H1 (cell line): ENCODE measurements at regions not wholly inside any gene's neighbourhood (a gene's known extent, or its start where the extent isn't known, plus 50 kb on each side); places are given as distances from the start of the nearest gene placed in this dataset.

Experiments used
- CTCF ChIA-PET: fragments of 300-600 bp; sonication (Branson Sonifier 250); formaldehyde crosslinking; loops from one replicate; lab custom pipeline; 2021; ENCODE audit not compliant: partially characterized antibody; lab: Charles Lee
- POLR2A ChIA-PET: fragments of 300-600 bp; sonication (Branson Sonifier 250); formaldehyde crosslinking; loops from one replicate; lab custom pipeline; 2021; ENCODE audit warnings: inconsistent platforms; ENCODE audit not compliant: partially characterized antibody; lab: Charles Lee
- DNase-seq, 2 experiments: peaks; one replicate each; pipeline versions ENCODE4 v3.0.0 to v3.0.0-alpha.2; 2010 to 2022; ENCODE audit warnings: low spot score in 2 of 2, low read depth in 1 of 2, mixed read lengths in 1 of 2
- FAIRE-seq: peaks from 2 replicates; lab custom pipeline; 2011; peaks lifted over from hg19 to GRCh38; lab: Jason Lieb, UNC
- H2AFZ ChIP-seq: 2 replicates; pipeline ENCODE4 v1.8.1; 2012; ENCODE audit warnings: low read length, inconsistent platforms
- H2AK5ac ChIP-seq: 2 replicates; pipeline ENCODE4 v1.6.1; 2013; ENCODE audit warnings: low read depth, low read length
- H2BK120ac ChIP-seq: replicated peaks from 2 replicates; pipeline ENCODE3; 2013; ENCODE audit warnings: low read depth, low read length, inconsistent platforms
- H2BK12ac ChIP-seq: 2 replicates; pipeline ENCODE4 v1.6.1; 2013; ENCODE audit warnings: low read depth, low read length
- H2BK15ac ChIP-seq: 2 replicates; pipeline ENCODE4 v1.6.1; 2013; ENCODE audit warnings: low read length
- H2BK20ac ChIP-seq: 2 replicates; pipeline ENCODE4 v1.6.1; 2013; ENCODE audit warnings: low read length
- H2BK5ac ChIP-seq: 2 replicates; pipeline ENCODE4 v1.6.1; 2013; ENCODE audit warnings: low read depth, low read length
- H3K14ac ChIP-seq: 2 replicates; pipeline ENCODE4 v1.6.1; 2013; ENCODE audit warnings: inconsistent platforms; ENCODE audit not compliant: insufficient read length
- H3K18ac ChIP-seq: 2 replicates; pipeline ENCODE4 v1.6.1; 2013; ENCODE audit warnings: low read length; ENCODE audit errors: extremely low read depth
- H3K23ac ChIP-seq: 2 replicates; pipeline ENCODE4 v1.6.1; 2013; ENCODE audit warnings: inconsistent platforms; ENCODE audit not compliant: insufficient read length
- H3K23me2 ChIP-seq: 2 replicates; pipeline ENCODE4 v1.6.1; 2013; ENCODE audit warnings: low read depth, low read length
- H3K27ac ChIP-seq: 2 replicates; pipeline ENCODE4 v1.6.1; 2011; ENCODE audit warnings: low read depth, low read length, inconsistent platforms
- H3K27me3 ChIP-seq, 4 experiments: replicated peaks in 1 of 4; 1 replicate in 1 of 4; 2 replicates in 3 of 4; pipeline versions ENCODE4 v1.6.1 to v1.8.1; 2011 to 2013; ENCODE audit warnings: low read length in 3 of 4, mild to moderate bottlenecking in 3 of 4, inconsistent platforms in 2 of 4, mixed read lengths in 2 of 4, moderate library complexity in 1 of 4; ENCODE audit not compliant: control insufficient read depth in 3 of 4, insufficient read depth in 3 of 4; ENCODE audit errors: extremely low read depth in 1 of 4
- H3K36me3 ChIP-seq, 4 experiments: 2 replicates each; pipeline versions ENCODE4 v1.6.1 to v1.8.1; 2011 to 2013; ENCODE audit warnings: mild to moderate bottlenecking in 4 of 4, low read length in 3 of 4, moderate library complexity in 2 of 4, control low read depth in 1 of 4, inconsistent platforms in 1 of 4; ENCODE audit not compliant: insufficient read depth in 4 of 4, control insufficient read depth in 2 of 4
- H3K4ac ChIP-seq: replicated peaks from 2 replicates; pipeline ENCODE3; 2013; ENCODE audit warnings: low read length, low read depth, mixed read lengths, inconsistent platforms; ENCODE audit not compliant: insufficient read length
- H3K4me1 ChIP-seq, 4 experiments: replicated peaks in 1 of 4; 1 replicate in 1 of 4; 2 replicates in 3 of 4; pipeline versions ENCODE4 v1.6.1 to v1.8.1; 2011 to 2013; ENCODE audit warnings: low read length in 3 of 4, inconsistent platforms in 2 of 4, mixed read lengths in 1 of 4; ENCODE audit not compliant: insufficient read depth in 4 of 4, control insufficient read depth in 3 of 4
- H3K4me2 ChIP-seq, 2 experiments: 2 replicates each; pipeline versions ENCODE4 v1.6.1 to v1.8.1; 2011 to 2013; ENCODE audit warnings: low read depth in 2 of 2, low read length in 2 of 2, control low read depth in 1 of 2, inconsistent platforms in 1 of 2, mild to moderate bottlenecking in 1 of 2; ENCODE audit not compliant: insufficient read depth in 1 of 2
- H3K4me3 ChIP-seq, 4 experiments: fragments of 200-600, 300-600 bp in 1 of 4; sonication (generic), shearing (Covaris generic), sonication (Bioruptor Twin) in 1 of 4; 2 replicates each; pipeline versions ENCODE4 v1.5.1 to v1.8.1; 2011 to 2016; ENCODE audit warnings: low read length in 4 of 4, low read depth in 3 of 4, control low read depth in 2 of 4, inconsistent platforms in 2 of 4, mild to moderate bottlenecking in 2 of 4, mixed read lengths in 1 of 4, moderate library complexity in 1 of 4; ENCODE audit not compliant: insufficient read depth in 2 of 4; ENCODE audit errors: extremely low read depth in 1 of 4
- H3K56ac ChIP-seq: replicated peaks from 2 replicates; pipeline ENCODE3; 2013; ENCODE audit warnings: low read depth, mild to moderate bottlenecking, mixed read lengths, low read length, inconsistent platforms; ENCODE audit not compliant: insufficient read length
- H3K79me1 ChIP-seq: 2 replicates; pipeline ENCODE4 v1.6.1; 2013; ENCODE audit warnings: low read depth, low read length, control low read depth
- H3K79me2 ChIP-seq, 2 experiments: 2 replicates each; pipeline versions ENCODE4 v1.6.1 to v1.8.1; 2012 to 2013; ENCODE audit warnings: low read length in 2 of 2, mild to moderate bottlenecking in 2 of 2, inconsistent platforms in 1 of 2; ENCODE audit not compliant: insufficient read depth in 2 of 2, control insufficient read depth in 1 of 2
- H3K9ac ChIP-seq, 4 experiments: replicated peaks in 1 of 4; 1 replicate in 1 of 4; 2 replicates in 3 of 4; pipeline versions ENCODE4 v1.6.1 to v1.8.1; 2011 to 2013; ENCODE audit warnings: low read depth in 3 of 4, low read length in 3 of 4, control low read depth in 2 of 4, mild to moderate bottlenecking in 2 of 4, moderate library complexity in 2 of 4, inconsistent platforms in 1 of 4; ENCODE audit errors: extremely low read depth in 1 of 4
- H3K9me3 ChIP-seq, 2 experiments: 2 replicates each; pipeline versions ENCODE4 v1.6.1 to v1.8.1; 2012 to 2013; ENCODE audit warnings: mild to moderate bottlenecking in 2 of 2, moderate library complexity in 2 of 2, control low read depth in 1 of 2, inconsistent platforms in 1 of 2, low read depth in 1 of 2, low read length in 1 of 2, mixed read lengths in 1 of 2; ENCODE audit not compliant: insufficient read depth in 2 of 2
- H4K20me1 ChIP-seq, 2 experiments: replicated peaks in 1 of 2; 2 replicates each; pipeline versions ENCODE3 to v1.8.1; 2011 to 2013; ENCODE audit warnings: inconsistent platforms in 2 of 2, low read length in 2 of 2, mild to moderate bottlenecking in 1 of 2; ENCODE audit not compliant: insufficient read depth in 2 of 2, control insufficient read depth in 1 of 2
- H4K5ac ChIP-seq: 2 replicates; pipeline ENCODE4 v1.6.1; 2013; ENCODE audit warnings: low read length, low read depth, mixed read lengths, inconsistent platforms; ENCODE audit not compliant: insufficient read length
- H4K8ac ChIP-seq: 2 replicates; pipeline ENCODE4 v1.8.0; 2013; ENCODE audit warnings: mild to moderate bottlenecking, moderate library complexity, low read length, inconsistent platforms; ENCODE audit not compliant: insufficient read depth; ENCODE audit errors: extremely low read depth
- H4K91ac ChIP-seq: replicated peaks from 2 replicates; pipeline ENCODE3; 2013; ENCODE audit warnings: low read length, mixed read lengths, inconsistent platforms; ENCODE audit not compliant: insufficient read length
- ASH2L ChIP-seq: fragments of 200-600, 300-600 bp; sonication (generic); IDR thresholded peaks from one replicate; pipeline ENCODE4 v1.7.1; 2017; ENCODE audit warnings: low read length
- CBX5 ChIP-seq: fragments of 300-800, 300-1000 bp; sonication (generic); IDR thresholded peaks from 2 replicates; pipeline ENCODE4 v1.7.1; 2016; ENCODE audit warnings: antibody characterized with exemption, low read length, low read depth
- KDM1A ChIP-seq: fragments of 200-600, 300-600 bp; sonication (generic); IDR thresholded peaks from 2 replicates; pipeline ENCODE4 v1.7.1; 2016; ENCODE audit warnings: mild to moderate bottlenecking, low read length, borderline replicate concordance
- NANOG ChIP-seq: IDR thresholded peaks from 2 replicates; pipeline ENCODE4 v1.6.1; 2011; ENCODE audit warnings: low read length, low read depth, mild to moderate bottlenecking, inconsistent platforms; ENCODE audit not compliant: insufficient read depth, poor library complexity, severe bottlenecking
- PHF8 ChIP-seq: fragments of 200-600 bp; sonication (generic); conservative IDR thresholded peaks from 2 replicates; pipeline ENCODE4 v1.7.1; 2012; ENCODE audit warnings: low read depth, mild to moderate bottlenecking, inconsistent platforms, low read length, moderate library complexity
- RAD21 ChIP-seq, 2 experiments: IDR thresholded peaks in 1 of 2; conservative IDR thresholded peaks in 1 of 2; 2 replicates each; pipeline ENCODE4 v1.6.1; 2011; ENCODE audit warnings: low read depth in 2 of 2, low read length in 2 of 2, improper control_type of control experiment in 1 of 2, inconsistent platforms in 1 of 2, mild to moderate bottlenecking in 1 of 2, moderate library complexity in 1 of 2
- RXRA ChIP-seq: IDR thresholded peaks from 2 replicates; pipeline ENCODE4 v1.6.1; 2011; ENCODE audit warnings: low read depth, mild to moderate bottlenecking, low read length, moderate library complexity; ENCODE audit not compliant: insufficient read depth
- SP1 ChIP-seq: IDR thresholded peaks from 2 replicates; pipeline ENCODE4 v1.6.1; 2011; ENCODE audit warnings: low read depth, low read length
- YY1 ChIP-seq: IDR thresholded peaks from 2 replicates; pipeline ENCODE4 v1.6.1; 2011; ENCODE audit warnings: low read depth, mild to moderate bottlenecking, low read length
- ZNF274 ChIP-seq: IDR thresholded peaks from 2 replicates; pipeline ENCODE4 v1.7.0; 2012; ENCODE audit warnings: low read length, borderline replicate concordance; ENCODE audit errors: extremely low read depth
- WGBS, 2 experiments: shearing (Covaris generic) in 1 of 2; methylation state at CpG; one replicate each; pipeline versions ENCODE4 v1.1.6 to v1.1.7; 2013 to 2015; ENCODE audit warnings: low lambda C conversion rate in 2 of 2, mixed read lengths in 2 of 2, inconsistent platforms in 1 of 2, low coverage in 1 of 2, missing lambda C conversion rate in 1 of 2; ENCODE audit not compliant: insufficient replicate concordance in 2 of 2, insufficient coverage in 1 of 2, insufficient read length in 1 of 2; ENCODE audit errors: extremely low coverage in 1 of 2, missing lambda C conversion rate in 1 of 2; 5-methylcytosine and 5-hydroxymethylcytosine counted together
- TF ChIP-seq, protein P1 (sequence below): IDR thresholded peaks from 2 replicates; pipeline ENCODE4 v1.6.1; 2011; ENCODE audit warnings: low read depth, mild to moderate bottlenecking, low read length; ENCODE audit not compliant: insufficient read depth
- TF ChIP-seq, protein P2 (sequence below), 3 experiments: IDR thresholded peaks; 1 replicate in 2 of 3; 2 replicates in 1 of 3; pipeline versions ENCODE4 v1.5.1 to v1.6.1; 2011; ENCODE audit warnings: low read length in 3 of 3, mild to moderate bottlenecking in 3 of 3, inconsistent platforms in 2 of 3, low read depth in 1 of 3, moderate library complexity in 1 of 3; ENCODE audit not compliant: insufficient read depth in 1 of 3; ENCODE audit errors: control extremely low read depth in 1 of 3

DNA sequence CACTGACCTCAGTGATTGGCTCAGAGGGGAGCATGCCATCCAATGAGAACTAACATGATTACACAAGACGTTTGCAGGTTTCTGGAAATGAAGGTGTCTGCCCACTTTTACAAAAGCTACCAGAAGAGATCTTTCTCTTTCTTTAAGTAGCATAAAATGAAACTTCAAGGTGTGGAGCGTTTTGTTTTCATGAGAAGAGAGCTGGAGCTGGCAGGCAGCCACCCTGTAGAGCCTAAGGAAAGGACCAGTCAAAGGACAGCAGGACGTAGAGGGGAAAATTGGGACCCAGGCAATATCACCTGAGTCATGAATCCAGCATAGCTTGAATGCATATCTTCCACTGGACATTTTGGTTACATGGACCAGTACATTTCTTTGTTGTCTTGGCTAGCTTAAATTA, 331.0 kb downstream of the EPHA4 start:
- DNase-seq (no peak), FAIRE-seq (no peak)
- Histone ChIP-seq H2AK5ac (no peak overlapping the region), H2AFZ (no peak overlapping the region), H4K5ac (no peak overlapping the region), H2BK15ac (no peak overlapping the region), H3K36me3 (no peaks in the 10 kb centered on the region), H3K18ac (no peak overlapping the region), H3K27me3 (no peaks in the 10 kb centered on the region), H3K14ac (no peak overlapping the region), H4K20me1 (no peaks in the 10 kb centered on the region), H3K4ac (no peak overlapping the region), H3K4me1 (no peaks in the 10 kb centered on the region; a peak in 1 of 7 replicates), H3K23ac (no peak overlapping the region), H4K91ac (no peak overlapping the region), H3K9ac (no peak overlapping the region), H2BK5ac (no peak overlapping the region), H3K23me2 (no peaks in the 10 kb centered on the region), H3K4me2 (no peak overlapping the region), H4K8ac (no peak overlapping the region), H3K9me3 (no peaks in the 10 kb centered on the region), H3K56ac (no peak overlapping the region), H3K79me2 (no peaks in the 10 kb centered on the region), H2BK20ac (no peak overlapping the region), H2BK12ac (no peak overlapping the region), H3K27ac (no peak overlapping the region), H2BK120ac (no peak overlapping the region), H3K4me3 (no peak overlapping the region), H3K79me1 (no peaks in the 10 kb centered on the region)
- ChIA-PET CTCF (no interaction called here), POLR2A (no interaction called here)
- WGBS, 2 experiments = 81% methylated on average over 3 of the region's 3 CpGs; no CpG with 5 or more reads in 1 of the 2 experiments
- TF ChIP-seq KDM1A (no peak), PHF8 (no peak), CBX5 (no peak), RXRA (no peak), NANOG (no peak), SP1 (no peak), YY1 (no peak), ASH2L (no peak), RAD21 (IDR thresholded peaks at IDR 0.05 in 1 of 2, conservative IDR thresholded peaks at IDR 0.05 in 1 of 2; ENCODE audit: low read depth in 2 of 2, low read length in 2 of 2) (no peak), ZNF274 (no peak)
- TF ChIP-seq, protein P1, sequence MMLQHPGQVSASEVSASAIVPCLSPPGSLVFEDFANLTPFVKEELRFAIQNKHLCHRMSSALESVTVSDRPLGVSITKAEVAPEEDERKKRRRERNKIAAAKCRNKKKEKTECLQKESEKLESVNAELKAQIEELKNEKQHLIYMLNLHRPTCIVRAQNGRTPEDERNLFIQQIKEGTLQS = no peak
- TF ChIP-seq, protein P2, sequence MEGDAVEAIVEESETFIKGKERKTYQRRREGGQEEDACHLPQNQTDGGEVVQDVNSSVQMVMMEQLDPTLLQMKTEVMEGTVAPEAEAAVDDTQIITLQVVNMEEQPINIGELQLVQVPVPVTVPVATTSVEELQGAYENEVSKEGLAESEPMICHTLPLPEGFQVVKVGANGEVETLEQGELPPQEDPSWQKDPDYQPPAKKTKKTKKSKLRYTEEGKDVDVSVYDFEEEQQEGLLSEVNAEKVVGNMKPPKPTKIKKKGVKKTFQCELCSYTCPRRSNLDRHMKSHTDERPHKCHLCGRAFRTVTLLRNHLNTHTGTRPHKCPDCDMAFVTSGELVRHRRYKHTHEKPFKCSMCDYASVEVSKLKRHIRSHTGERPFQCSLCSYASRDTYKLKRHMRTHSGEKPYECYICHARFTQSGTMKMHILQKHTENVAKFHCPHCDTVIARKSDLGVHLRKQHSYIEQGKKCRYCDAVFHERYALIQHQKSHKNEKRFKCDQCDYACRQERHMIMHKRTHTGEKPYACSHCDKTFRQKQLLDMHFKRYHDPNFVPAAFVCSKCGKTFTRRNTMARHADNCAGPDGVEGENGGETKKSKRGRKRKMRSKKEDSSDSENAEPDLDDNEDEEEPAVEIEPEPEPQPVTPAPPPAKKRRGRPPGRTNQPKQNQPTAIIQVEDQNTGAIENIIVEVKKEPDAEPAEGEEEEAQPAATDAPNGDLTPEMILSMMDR (IDR thresholded peaks at IDR 0.05; ENCODE audit: control extremely low read depth in 1 of 3, insufficient read depth in 1 of 3, low read depth in 1 of 3, low read length in 3 of 3) = no peak
